Activated CD4-positive, alpha-beta T cell treated with anti-CD3 and anti-CD28 coated beads for 1 hour (primary cell): ENCODE measurements at regions not wholly inside any gene's neighbourhood (a gene's known extent, or its start where the extent isn't known, plus 50 kb on each side); places are given as distances from the start of the nearest gene placed in this dataset.

Source experiments
- DNase-seq: peaks from one replicate; pipeline ENCODE4 v3.0.0-alpha.2; 2020

DNA sequence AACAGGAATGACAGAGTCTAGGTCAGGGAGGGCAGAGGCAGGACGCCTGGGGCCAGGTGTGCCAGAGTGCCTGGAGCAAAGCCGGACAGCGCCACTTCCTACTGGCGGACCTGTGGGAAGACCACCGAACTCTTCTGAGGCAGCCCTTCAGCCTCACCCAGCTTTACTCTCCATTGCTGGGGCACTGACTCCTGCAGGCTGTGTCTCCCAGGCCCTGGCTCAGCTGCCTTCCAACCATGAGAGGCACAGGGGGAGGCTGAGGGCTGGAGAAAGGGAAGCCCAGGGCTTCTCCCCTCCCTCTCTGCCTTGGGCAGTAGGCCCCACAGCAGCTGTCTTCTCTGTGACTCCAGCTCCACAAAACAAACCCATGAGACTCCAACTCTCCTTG, 139.6 kb upstream of the UNC5B start:
- DNase-seq = no peak

DNA sequence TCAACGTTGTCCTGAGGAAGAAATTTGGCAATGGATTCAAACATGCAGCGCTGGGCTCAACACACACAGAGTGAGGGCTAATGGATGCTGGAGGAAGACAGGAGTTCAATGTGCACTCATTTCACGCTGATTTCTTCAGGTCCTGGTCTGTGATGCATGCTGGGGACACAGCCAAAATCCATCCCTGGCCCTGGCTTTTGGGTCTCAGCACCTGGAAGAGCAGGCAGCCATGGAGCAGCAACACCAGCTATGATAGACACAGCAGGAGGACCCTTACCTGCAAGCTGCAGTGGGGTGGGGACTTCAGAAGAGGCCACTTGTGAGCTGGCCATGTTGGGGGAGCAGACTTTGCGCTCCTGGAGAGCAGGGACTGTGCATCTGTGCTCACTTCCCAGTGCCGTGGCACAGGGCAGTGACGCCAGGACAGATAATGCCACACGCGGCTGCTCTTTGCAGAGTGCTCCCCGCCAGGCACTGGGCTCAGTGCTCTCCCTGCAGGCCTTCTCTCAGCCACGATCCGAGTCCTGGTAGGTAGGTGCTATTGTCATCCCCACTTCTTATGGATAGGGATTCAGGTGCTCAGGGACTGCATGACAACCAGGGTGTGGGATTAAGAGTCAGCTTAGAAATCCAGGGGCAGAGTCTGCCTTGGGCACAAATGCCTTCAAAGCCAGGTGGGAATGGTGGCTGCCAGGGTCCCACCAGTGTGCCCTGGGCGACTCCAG, 138.8 kb upstream of the UNC5B start:
- DNase-seq = no peak

DNA sequence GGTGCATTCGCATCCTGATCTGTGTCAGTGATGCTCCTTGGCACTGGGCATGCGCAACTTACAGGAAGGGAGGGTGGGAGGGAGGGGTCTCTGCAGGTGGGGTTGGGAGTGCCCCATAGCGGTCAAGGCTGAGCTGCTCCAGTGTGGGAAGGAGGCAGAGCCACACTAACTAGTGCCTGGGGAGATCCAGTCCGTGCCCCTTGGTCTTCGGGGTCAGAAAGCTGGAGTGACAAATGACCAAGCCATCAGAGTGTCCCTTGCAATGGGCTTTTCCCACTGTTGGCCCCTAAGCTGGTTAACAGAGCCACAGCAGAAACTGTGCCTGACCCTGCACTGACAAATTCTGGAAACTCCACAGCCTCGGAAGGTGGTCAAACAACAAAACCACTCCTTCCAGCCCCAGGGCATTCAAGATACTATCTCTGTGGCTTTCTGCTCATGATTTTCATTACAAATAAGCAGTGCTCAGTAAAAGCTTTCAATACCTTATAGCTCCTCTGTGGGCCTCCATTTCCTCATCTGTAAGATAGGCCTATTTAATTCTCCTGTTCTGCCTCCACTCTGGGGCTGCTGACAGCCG, 138.1 kb upstream of the UNC5B start:
- no peak for DNase-seq

DNA sequence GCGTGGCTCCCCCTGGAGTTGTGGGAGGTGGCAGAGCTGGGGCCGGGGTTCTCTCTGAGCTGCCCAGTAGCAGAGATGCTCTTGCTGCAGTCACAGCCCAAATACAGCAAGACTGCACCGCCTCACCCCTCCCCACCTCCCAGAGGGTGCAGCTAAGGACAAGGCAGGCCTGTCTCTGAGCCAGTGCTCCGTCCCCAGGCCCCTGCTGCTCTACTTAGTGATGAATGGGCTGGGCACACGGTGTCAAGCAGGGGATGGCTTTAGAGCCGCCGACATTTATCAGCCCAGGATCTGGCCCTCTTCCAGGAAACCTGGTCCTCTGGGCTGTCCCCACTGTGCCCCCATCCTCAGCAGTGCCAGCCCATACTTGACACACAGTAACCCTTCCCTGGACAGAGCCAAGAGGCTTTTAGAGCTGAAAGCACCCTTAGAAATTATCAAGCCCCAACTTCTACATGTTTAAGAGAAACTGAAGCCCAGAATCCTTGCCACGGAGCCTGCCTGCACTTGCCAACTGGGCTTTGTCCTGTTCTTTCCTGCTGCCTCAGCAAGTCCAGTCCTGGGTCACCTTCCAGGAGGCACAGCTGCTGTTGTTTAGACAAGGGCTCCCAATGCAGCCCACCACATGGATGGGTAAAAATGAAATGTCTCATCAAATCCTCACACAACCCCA, 137.1 kb upstream of the UNC5B start:
- DNase-seq = no peak

DNA sequence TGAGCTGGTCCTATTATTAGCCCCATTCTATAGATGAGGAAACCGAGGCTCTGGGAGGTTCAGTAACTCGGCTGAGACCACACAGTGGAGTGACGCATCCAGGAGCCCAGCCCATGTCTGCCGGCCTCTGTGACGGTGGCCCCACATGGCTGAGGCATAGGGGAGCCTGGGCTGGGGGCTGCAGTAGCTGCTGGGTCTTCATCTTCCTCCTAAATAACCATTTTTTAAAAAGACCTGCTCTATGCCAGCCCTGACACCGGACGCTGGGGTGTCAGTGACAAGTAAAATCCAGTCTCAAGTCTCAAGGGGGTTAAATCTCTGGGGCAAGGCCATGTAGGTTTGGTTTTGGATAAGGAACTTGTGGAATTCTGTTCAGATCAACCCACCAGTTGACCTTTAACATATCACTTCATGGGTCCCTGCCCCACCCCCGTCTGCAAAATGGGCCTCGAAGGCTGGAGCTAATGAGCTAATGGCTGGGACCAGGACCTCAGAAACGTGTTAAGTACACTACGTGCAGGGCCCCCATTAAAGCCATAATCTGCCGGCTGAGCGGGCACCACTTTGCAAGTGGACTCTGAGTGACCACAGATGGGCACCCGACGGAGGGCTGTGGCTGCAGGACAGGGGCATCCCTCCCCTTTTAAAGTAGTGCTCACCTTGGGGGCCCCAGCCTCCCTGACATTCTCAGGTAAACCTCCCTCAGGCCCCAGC, 136.5 kb upstream of the UNC5B start:
- DNase-seq = no peak

DNA sequence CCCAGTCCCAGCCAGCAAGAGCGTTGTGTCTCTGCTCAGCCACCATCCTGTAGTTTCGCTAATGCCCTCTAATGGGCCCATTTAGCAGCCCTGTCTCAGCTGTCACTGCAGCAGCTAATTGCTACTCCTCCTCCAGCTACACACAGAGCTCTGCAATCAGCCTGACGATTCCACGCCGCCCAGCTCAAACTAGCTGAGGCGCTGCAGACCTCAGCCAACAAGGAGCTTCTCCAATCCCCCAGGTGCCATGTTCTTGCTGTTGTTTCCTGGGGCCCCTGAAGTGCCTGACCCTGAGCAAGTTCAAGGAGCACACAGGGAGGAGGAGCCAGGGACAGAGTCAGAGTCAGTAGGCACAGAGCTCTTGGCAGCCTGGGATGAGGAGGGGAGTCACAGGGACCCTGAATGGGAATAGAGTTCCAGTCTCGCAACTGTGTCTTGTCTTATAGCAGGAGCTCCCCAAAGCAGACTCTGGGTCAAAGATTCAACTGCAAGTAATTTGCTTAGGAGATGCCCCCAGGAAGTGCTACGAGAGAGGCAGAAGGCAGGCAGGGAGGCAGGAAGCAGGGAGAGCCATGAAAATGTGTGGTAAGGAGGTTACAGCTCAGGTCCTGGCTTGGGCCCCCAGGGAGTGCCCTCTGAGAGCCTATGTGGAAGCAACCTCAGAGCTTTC, 135.8 kb upstream of the UNC5B start:
- no peak for DNase-seq

DNA sequence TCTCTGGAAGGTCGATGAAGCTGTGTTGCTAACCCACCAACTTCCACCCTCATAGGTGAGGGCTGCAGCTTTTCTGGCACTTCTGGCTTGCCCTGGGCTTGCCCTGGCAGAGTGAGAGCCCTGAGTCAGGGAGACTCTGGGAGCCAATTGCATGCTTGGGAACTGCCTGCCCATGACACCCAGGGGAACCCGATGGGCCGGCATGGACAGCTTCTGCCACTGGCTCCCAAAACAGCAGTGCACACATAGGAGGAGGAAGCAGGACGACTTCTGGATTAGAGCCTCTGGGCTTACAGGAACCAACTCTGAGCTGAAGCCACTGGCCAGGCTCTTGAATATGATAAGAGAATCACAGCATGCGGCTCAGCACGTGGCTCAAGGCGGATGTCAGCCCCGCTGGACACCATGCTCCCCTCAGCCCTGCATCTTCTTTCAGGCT, 135.2 kb upstream of the UNC5B start:
- no peak for DNase-seq

DNA sequence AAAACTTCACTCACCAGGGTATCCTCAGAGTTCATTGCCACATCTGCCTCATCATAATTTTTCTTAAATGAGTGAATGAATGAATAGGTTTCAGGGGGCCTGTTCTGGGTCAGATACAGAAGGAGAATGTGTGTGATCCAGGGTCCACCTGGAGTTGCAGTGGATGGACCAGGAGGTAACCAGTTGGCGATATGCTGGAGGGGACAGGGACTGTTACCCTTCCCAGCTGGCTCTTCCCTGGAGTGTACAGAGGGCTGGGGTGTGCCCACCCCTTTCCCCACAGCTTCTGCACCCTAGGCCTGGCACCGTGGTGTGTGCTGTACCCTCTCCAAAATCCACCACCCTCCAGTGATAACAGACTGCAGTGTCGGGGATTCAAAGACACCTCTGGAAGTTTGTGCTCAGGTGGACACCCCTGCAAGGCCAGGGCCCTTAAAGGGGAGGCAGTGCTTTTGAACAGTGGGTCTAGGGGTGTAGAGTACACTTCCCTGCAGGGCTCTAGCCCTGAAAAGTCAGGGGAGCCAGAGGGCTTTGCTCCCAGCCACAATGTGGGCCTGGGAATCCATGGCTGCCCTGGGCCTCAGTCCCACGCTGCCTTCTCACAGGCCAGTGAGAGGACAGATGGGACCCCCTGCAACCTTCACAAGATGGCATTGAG, 134.4 kb upstream of the UNC5B start:
- DNase-seq = no peak

DNA sequence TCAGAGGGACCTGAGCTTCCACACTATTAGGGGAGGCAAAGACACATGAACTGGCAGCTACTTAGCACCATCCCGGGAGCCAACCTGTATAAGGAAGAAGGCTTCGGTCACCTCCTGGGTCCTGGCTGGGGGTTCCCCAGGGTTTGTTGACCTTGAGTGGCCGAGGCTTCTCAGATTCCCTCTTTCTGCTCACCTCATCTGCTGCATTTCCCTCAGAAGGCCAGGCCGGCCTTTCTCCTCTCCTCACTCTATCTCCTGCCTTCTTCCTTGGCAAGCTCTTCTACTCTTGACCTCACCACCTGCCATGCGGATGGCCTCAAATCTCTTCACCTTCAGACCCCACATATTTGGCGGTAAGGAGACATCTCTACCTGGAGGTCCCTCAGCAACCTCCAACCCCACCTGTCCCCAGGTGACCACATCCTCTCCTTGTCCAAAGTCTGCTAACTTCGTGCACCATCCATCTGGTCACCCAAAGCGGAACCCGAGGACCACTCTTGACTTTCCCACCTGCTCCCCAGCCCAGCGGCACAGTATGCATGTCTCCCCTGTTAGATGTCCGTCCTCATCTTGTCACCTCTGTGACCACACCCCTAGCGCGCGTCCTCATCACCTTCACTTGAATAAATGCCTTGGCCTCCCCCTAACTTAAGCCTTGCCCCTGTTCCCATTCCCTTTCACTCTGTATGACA, 133.8 kb upstream of the UNC5B start:
- peak; percentile 4 for DNase-seq

DNA sequence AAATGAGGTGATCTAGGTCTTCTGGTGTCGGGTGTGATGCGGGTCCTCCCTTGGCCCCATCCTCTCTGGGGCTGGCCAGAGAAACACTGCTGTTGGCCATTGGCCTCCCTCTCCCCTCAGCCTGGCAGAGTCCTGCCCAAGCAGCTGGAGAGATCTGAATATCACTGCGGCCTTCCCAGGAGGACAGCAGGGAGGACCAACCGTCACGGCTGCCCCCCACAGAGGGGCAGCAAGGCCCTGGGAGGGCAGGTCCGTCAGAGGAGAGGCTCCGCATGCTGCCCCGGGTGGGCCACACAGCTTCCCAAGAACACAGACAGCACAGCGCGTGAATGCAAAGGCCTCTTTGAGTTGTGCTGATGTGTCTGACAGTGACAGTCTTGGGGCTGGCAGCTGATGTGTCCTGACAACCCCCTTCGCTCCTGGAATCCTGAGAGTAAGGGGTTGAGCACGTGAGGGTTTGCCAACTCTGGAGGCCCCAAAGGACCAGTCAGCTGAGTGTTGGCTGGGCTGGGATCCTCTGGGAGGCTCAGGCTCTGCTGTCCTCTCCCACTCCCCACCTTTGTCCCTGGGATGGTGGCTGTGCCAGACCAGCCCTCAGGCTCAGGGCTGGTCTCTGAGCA, 132.5 kb upstream of the UNC5B start:
- DNase-seq = no peak

DNA sequence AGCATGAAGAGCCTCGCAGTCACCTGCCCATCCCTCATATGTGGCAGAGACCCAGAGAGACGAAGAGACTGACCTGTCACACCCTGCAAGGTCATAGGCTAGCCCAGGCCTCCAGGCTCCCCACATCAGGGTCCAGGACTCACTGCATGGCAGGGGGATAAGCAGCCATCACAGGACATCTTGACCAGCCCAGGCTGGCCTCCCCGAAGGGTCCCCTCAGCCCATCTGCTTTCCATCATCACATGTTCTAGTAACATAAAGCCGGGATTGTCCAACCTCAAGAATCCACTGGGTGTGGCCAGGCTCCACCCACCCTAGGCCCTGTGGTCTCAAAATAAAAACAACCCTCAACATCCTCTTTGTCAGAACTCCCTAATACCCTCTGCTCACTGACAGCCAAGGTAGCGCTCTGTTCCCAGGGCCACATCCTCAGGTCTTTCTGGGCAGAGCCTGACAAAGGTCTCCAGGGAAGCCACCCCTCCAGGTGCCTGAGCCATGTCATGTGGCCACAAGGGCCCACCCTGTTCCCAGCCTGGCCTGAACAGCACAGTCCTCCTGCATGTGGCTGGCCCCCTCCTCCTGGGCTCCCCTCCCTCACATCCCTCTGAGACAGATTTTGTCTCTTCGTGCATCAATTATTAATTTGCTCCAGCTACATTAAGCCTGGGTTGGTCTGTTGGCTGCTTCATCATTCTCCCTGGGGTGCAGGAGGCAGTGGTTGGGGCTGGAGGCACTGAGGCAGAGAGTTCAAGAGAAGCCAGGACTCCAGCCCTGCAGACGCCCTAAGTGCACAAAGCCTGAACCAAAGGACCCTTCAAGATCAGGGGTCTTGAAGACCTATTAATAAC, 131.8 kb upstream of the UNC5B start:
- no peak for DNase-seq

DNA sequence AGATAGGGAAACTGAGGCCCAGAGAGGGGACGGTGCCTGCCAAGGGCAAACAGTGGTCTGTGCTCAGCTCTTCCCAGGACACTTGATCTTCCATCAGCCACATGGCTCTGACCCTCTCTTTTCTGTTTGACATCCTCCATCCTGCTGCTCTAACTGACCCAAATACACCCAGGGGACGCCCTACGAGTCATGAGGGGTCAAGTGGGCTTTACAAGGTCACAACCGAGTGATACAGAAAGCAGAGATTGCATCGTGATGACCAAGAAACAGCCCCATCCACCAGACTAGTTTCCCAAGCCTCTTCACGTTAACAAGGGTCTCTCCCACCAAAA, 131.2 kb upstream of the UNC5B start:
- no peak for DNase-seq

DNA sequence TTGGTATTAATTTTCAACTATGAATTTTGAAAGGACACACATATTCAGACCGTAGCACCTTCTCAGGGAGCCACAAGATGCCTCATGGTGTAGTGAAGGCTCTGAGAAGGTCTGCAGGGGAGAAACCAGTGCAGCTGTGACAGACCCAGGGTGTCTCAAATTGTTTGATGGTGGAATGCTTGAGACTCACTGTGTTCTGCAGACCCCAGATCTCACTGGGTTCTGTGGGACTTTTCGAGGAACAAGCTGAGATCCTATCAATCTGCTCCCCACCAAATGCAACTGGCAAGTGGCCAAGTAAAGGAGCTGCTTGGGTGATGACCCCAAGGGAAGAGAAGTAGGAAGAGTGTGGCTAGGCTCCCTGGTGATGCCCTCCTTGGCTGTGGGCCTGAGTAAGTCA, 130.5 kb upstream of the UNC5B start:
- DNase-seq = no peak

DNA sequence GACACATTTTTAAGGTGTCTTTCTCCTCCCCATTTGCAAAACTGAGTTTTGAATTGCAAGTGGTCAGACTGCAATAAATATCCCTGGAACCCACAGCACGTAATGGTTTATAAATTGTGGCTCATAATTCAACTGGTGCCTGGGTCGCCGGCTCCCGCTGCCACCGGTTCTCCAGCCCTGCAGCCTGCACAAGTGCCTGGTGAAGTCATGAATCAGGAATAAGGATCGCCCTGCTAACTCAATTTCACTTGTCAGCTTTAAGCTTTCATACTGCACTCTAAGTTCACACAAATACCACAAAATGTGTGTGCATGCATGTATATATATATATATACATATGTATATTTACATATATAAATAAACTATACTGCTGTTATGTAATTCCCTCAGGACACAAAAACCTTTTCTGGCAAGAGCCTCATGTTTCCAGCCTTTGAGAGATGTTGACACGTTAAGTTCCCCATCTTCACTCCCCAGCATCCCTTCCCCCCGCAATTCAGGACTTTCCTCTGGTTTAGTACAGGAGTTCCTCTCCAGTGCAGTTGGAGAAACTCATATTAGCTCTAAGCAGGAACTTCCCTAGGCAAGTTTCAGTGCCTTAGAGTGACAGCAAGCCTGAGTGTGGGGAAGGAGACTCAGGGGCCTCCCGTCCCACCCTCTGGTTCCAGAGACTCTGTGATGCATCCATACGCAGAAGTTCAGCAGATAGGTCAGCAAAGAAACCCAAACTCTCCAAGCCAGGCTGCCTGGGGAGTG, 129.2 kb upstream of the UNC5B start:
- no peak for DNase-seq

DNA sequence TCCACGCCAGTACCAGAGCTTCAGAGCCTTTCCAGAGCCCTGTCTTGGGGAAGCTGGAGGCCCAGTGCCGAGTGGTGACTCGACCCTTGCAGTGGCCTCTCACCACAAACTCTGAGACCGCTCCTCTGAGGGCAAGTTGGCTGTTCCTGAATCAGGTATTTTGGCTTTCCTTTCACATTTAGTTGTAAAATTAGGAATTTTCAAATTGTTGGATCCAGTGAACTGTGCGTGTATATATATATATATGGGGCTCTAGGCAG, 128.7 kb upstream of the UNC5B start:
- no peak for DNase-seq

DNA sequence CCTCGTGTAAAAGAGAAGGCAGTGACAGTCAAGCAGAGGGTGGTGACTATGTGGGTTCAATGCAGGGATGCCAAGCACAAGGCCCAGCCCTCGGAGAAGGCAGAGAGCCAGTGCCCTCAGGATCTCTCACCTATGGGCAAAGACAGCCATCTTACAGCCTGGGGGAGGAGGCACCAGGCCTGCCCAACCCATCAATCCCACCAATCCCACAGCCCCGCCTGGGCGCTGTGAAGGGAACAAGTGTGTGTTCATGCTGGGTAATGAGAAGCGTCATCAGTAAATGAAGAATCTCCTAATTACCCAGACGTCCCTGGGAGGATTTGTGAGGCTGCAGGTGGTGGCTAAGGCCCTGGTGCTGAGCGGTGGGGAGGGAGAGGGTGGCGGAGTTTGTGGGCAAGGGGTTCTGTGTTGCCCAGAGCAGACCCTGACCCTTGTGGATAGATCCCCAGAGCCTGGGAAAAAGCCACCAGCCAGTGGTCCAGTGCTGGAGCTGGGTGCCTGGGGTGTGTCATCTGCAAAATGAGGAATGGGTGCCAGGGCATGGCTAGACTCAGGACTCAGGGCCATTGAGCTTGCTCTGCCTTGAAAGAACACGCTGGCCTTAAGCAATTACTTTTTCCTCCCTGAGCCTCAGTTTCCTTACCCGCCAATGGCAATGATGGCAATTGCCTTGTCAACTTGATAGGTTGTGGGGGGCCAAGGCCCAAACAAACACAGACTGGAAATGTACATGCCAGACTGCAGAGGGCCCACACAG, 128.1 kb upstream of the UNC5B start:
- DNase-seq = no peak

DNA sequence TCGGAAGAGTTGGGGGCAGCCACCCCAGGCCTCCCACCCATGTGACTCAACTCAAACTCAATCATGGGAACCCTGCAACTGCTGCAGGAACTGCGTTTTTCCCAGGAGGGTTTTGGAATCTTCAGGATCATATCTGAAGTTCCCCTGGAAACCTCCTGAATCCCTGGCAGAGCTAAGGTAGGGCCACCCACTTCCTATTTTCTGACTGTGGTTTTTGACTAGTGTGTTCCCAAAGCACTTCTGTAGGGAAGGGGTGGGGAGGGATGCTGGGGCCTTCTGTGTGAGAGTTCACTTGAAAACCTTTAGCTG, 127.6 kb upstream of the UNC5B start:
- DNase-seq = no peak

DNA sequence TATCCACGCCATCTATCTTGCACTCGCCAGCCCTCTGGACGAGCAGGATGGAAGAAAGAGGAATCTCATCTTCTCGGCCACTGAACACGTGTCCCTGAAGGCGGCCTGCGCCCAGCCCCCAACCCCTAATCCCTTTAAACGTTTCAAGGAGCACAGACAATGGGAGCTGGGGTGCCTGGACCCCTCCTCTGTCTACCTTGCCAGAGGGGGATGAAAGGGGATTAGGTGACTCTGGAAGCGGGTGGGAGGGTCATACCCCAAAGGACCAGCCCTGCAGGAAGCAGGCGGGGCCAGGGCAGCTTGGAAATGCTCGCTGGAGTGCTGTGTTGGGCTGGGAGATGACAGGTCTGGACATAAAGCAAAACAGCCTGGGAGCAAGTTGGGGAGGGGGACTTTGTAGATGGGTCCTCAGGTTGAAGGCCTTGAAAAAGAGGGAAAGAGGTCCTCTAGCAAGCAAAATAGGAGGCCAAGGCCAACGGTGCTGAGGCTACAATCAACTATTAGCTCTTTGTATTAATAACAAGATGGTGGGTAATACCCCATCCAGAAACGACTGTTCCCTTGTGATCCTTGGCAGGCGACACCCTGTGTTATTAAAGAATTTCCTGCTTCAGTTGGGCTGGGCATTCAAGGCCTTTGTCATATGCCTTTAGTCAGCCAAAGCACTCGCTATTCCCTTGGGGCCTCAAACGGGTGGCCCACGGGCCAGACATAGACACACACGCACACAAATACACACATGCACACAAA, 126.5 kb upstream of the UNC5B start:
- no peak for DNase-seq
